HG02588 (cell line): ENCODE measurements at regions not wholly inside any gene's neighbourhood (a gene's known extent, or its start where the extent isn't known, plus 50 kb on each side); places are given as distances from the start of the nearest gene placed in this dataset.
"Not testable (repeated sequence)": the region's sequence is repeated elsewhere in the genome, so short reads cannot be mapped to it uniquely, and the experiment has no call there.

Experiments
- ATAC-seq: cut with Tn5 transposase; IDR thresholded peaks from one replicate; pipeline ENCODE4 v1.9.1; 2021; ENCODE audit warnings: mild to moderate bottlenecking, moderate library complexity; ENCODE audit not compliant: unreplicated experiment

DNA sequence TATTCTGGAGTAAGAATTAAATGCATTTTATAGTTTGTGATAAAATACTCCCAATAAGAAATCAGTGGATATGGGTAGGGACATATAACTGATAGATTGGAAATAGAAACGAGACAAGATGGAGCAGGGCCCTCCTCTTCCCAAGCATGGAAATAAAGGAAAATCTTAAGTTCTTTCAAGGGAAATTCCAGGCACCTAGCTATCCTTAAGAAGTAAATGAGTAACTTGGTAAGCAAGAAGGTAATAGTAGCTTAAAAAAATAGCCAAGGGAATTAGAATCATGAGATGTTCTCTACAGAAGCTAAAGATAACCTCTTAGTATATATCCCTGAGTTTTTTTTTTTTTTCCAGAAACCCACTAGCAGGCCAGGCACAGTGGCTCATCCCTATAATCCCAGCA is 105.5 kb upstream of the FAM3C start:
- no peak for ATAC-seq

DNA sequence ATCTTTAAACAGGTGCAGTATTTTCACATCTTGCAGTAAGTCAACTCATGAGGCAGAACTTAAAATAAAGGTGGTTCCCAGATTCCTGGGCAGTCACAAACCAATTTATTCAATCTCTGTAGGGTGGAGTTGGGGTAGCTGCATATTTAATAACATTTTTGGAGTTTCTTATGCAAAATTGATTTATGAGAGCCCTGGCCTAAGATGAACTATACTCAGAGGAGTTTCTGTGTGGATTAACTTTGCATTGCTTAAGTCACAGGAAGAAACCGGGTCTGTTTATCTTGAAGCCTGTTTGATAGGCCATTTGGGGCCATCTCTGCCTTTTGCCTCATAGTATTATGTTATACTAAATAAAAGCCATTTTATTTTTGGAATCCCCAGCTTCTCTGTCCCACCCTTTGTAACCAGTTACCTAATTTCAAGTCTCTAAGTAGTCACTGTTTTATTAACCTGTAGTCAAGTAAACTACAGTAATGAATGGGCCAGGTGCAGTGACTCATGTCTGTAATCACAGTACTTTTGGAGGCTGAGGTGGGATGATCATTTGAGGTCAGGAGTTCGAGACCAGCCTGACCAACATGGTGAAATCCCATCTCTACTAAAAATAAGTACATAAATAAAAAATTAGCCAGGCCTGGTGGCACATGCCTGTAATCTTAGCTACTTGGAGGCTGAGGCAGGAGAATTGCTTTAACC is 104.4 kb upstream of the FAM3C start:
- ATAC-seq, result no peak

DNA sequence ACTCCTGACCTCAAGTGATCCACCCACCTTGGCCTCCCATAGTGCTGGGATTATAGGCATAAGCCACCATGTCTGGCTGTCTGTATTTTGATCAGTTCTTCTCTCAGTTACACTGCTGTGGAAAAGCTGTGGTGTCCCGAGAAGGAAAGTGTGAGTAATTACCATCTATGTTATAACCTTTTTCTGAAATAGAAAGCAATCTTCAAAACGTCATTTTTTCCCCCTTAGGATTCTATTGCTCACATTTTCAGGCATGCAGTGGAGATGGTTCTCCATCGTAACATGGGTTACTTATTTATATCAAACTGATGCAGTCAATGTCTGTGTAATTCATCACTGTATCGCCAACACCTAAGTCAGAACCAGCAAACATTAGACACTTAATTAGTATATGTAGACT is 103.5 kb upstream of the FAM3C start:
- no peak for ATAC-seq

- no peak for ATAC-seq
Measured at GRCh38 chr7:121498816-121499215, 102.7 kb upstream of the FAM3C start.

GRCh38 chr7:121497545-121497944 is 101.4 kb upstream of the FAM3C start:
- not testable (repeated sequence) for ATAC-seq

GRCh38 chr7:121494516-121494915 is 98.4 kb upstream of the FAM3C start:
- ATAC-seq, result no peak

DNA sequence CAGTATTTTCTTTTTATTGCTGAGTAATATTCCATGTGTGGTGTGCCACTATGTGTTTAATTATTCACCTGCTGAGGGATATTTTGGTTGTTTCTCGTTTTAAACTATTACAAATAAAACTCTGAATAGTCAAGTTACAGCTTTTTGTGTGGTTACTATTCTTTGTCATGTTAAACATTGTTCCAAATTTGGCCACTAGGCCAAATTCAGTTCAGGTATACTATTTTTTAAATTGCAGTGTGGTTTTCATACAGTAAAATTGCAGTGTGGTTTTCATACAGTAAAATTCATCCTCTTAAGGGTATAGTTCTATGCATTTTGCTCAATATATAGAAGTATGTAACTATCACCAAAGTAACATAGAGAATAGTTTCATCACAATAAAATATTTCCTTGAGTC is 97.4 kb upstream of the FAM3C start:
- ATAC-seq, result no peak

DNA sequence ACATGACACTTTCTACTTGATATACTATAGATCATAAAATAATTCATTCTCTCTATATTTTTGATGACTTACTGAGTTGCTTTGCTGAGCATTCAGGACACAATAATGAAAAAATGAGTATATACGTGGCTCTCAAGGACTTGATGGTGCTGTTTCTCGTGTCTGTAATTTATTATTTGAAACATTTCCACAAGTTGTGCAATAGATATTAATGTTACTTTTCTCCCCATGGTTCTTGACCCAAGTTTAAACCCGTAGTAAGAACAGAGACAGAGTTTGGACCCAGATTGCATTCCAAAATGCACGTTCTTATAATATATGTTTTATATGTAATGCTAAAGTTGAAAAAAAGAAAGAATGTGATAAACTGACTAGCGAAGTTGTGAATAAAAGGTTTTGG is 94.2 kb upstream of the FAM3C start:
- ATAC-seq, result no peak

GRCh38 chr7:121489440-121489839 is 93.3 kb upstream of the FAM3C start:
- ATAC-seq, result no peak

- no peak for ATAC-seq
Measured at GRCh38 chr7:121488111-121488650, 92.1 kb upstream of the FAM3C start.

- no peak for ATAC-seq
Measured at GRCh38 chr7:121486590-121486989, 90.5 kb upstream of the FAM3C start.

GRCh38 chr7:121485467-121486243 is 89.5 kb upstream of the FAM3C start:
- no peak for ATAC-seq

DNA sequence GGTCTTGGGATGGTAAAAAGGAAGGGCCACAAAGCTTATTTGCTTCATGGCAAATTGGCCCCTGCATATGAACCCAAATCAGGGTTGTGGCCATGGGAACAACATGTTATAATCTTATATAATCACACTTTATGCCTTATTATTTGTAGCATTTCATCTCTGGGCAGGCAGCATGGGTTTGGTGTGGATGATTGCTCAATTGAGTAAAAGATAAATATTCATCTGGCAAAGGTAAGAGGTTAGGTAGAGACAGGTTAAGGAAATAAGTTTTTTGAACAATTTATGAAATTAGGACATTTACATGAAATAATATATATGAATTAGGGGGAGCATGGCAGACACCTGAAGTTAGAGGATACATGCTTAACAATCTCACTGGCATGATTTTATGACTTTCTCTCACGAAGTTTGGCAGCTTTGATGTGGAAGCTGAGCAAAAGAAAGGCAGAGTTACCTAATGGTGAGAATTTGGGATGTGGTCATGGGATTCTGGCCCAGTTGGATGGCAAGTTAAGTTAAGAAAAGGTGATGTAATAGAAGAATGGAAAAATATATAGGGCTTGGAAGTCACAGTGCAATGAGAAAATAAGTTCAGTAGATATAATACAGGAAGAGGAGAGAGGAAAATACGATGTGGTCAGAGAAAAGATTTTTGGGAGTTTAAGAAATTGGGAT is 88.1 kb upstream of the FAM3C start:
- ATAC-seq, result no peak

- no peak for ATAC-seq
Measured at GRCh38 chr7:121480566-121481335, 84.6 kb upstream of the FAM3C start.

DNA sequence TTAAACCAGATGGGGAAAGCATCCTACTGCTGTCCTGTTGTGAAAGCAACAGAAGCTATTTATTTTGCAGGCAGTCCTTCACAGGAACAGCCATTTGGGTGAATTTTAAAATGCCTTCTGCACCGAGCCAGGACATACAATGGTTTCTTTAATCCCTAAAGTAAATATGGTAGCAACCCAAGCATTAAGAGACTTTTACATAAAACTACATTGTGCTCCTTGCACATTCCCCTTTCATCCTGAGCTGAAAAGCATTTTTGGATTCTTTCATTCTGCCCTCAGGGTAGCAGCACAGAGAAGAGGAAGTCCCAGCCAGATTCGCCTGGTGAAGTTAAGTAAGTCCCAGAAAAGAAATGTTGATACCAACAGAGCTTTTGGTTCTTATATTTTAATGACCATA is 84.0 kb upstream of the FAM3C start:
- ATAC-seq, result no peak

DNA sequence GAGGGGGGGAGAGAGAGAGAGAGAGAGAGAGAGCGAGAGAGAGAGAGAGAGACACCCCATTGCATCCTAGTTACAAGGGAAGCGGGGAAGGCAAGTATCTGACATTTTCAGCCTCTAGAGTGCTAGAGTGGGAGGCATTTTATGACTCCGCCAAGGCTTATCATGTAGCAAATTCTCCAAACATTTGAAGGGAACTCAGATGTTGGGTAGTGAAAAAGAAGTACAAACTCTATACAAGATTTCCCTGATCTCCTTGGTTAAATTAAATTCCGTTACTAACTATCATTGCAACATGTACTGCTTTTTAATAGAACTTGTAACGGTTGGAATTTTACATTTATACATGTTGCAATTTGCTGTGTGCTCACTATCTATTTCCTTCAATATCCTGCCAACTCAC is 83.4 kb upstream of the FAM3C start:
- ATAC-seq, result no peak

- no peak for ATAC-seq
Measured at GRCh38 chr7:121475806-121476205, 79.7 kb upstream of the FAM3C start.

DNA sequence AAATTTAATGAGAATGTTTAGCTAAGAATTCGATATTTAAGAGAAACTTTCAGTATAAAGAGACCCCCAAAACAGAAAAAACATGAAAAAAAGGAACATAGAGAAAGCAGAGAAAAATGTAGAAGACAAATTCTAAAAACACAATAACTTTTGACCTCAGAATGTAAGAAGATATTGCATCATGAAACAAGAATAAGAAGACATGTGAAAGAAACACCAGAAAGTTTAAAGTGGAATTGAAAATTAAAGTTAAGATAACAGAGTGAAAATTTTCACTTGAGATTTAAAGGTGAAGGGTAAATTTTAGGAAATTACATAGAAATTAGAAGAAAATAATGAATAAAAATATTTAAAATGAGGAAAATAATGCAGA is 78.2 kb upstream of the FAM3C start:
- ATAC-seq, result no peak

GRCh38 chr7:121473645-121474300 is 77.7 kb upstream of the FAM3C start:
- no peak for ATAC-seq

- ATAC-seq, result no peak
Measured at GRCh38 chr7:121466455-121466854, 70.3 kb upstream of the FAM3C start.

GRCh38 chr7:121459148-121459547 is 63.0 kb upstream of the FAM3C start:
- ATAC-seq, result no peak
